ENCODE measurements at regions not wholly inside any gene's neighbourhood (a gene's known extent, or its start where the extent isn't known, plus 50 kb on each side); places are given as distances from the start of the nearest gene placed in this dataset.
A peak's percentile ranks its signal among the peaks of the same experiment; 100 is the strongest.

- DNase-seq (ENCODE audit: low read depth) (no peak), FAIRE-seq (no peak)
- H3K27me3 ChIP-seq (ENCODE audit: insufficient read depth, low read length): no peaks in the 10 kb centered on the region
- H3K9me3 ChIP-seq (ENCODE audit: insufficient read depth, low read depth, low read length): no peaks in the 10 kb centered on the region
- Mint-ChIP-seq H3K4me3 (ENCODE audit: unreplicated experiment) (no peak overlapping the region), H3K4me1 (ENCODE audit: low read depth, unreplicated experiment) (peaks cover 3% of the 10 kb centered on the region), H3K36me3 (ENCODE audit: low read depth, unreplicated experiment) (no peaks in the 10 kb centered on the region), H3K27me3 (ENCODE audit: low read depth, unreplicated experiment) (peaks cover 36% of the 10 kb centered on the region), H3K27ac (ENCODE audit: unreplicated experiment) (no peak overlapping the region), H3K9me3 (ENCODE audit: unreplicated experiment) (peaks cover 4% of the 10 kb centered on the region)
- no peak overlapping the region for H3K4me3 ChIP-seq (ENCODE audit: insufficient read depth, low read depth, low read length)
- no peaks in the 10 kb centered on the region for H3K79me2 ChIP-seq (ENCODE audit: insufficient read depth, low read length)
- no peak overlapping the region for H2AFZ ChIP-seq (ENCODE audit: low read depth, low read length)
- no peak overlapping the region for H3K4me2 ChIP-seq (ENCODE audit: low read length)
- no peaks in the 10 kb centered on the region for H4K20me1 ChIP-seq (ENCODE audit: insufficient read depth, low read length)
- no peak overlapping the region for H3K9ac ChIP-seq (ENCODE audit: low read length)
- H3K36me3 ChIP-seq (ENCODE audit: insufficient read depth, low read length): no peaks in the 10 kb centered on the region
- TF ChIP-seq CTCF (IDR thresholded peaks at IDR 0.05; ENCODE audit: insufficient read depth, low read depth, low read length): no peak
- TF ChIP-seq EZH2 (IDR thresholded peaks at IDR 0.05; ENCODE audit: insufficient read depth, low read length): no peak
- no peak overlapping the region for H3K27ac ChIP-seq (ENCODE audit: low read depth, low read length)
- peaks cover 6% of the 10 kb centered on the region for H3K4me1 ChIP-seq (ENCODE audit: insufficient read depth, low read length)
These were observed 331.4 kb upstream of the CDH5 start for GRCh38 chr16:66035096-66035495.

- Histone ChIP-seq H3K79me2 (ENCODE audit: insufficient read depth, low read length) (no peaks in the 10 kb centered on the region), H3K27me3 (ENCODE audit: insufficient read depth, low read length) (no peaks in the 10 kb centered on the region), H3K36me3 (ENCODE audit: insufficient read depth, low read length) (no peaks in the 10 kb centered on the region), H3K4me2 (ENCODE audit: low read length) (no peak overlapping the region), H3K27ac (ENCODE audit: low read depth, low read length) (no peak overlapping the region), H3K9me3 (ENCODE audit: insufficient read depth, low read depth, low read length) (no peaks in the 10 kb centered on the region), H3K4me3 (ENCODE audit: insufficient read depth, low read depth, low read length) (no peak overlapping the region), H3K9ac (ENCODE audit: low read length) (no peak overlapping the region), H3K4me1 (ENCODE audit: insufficient read depth, low read length) (peaks cover 18% of the 10 kb centered on the region), H2AFZ (ENCODE audit: low read depth, low read length) (no peak overlapping the region), H4K20me1 (ENCODE audit: insufficient read depth, low read length) (no peaks in the 10 kb centered on the region)
- TF ChIP-seq EZH2 (IDR thresholded peaks at IDR 0.05; ENCODE audit: insufficient read depth, low read length): no peak
- H3K27ac Mint-ChIP-seq (ENCODE audit: unreplicated experiment): no peak overlapping the region
- H3K27me3 Mint-ChIP-seq (ENCODE audit: low read depth, unreplicated experiment): peaks cover 27% of the 10 kb centered on the region
- DNase-seq (ENCODE audit: low read depth): no peak
- no peaks in the 10 kb centered on the region for H3K36me3 Mint-ChIP-seq (ENCODE audit: low read depth, unreplicated experiment)
- H3K4me1 Mint-ChIP-seq (ENCODE audit: low read depth, unreplicated experiment): peaks cover 18% of the 10 kb centered on the region
- no peak overlapping the region for H3K4me3 Mint-ChIP-seq (ENCODE audit: unreplicated experiment)
- peaks cover 7% of the 10 kb centered on the region for H3K9me3 Mint-ChIP-seq (ENCODE audit: unreplicated experiment)
- no peak for FAIRE-seq
These were observed 333.6 kb upstream of the CDH5 start for GRCh38 chr16:66032841-66033240.

- no peaks in the 10 kb centered on the region for H3K36me3 Mint-ChIP-seq (ENCODE audit: low read depth, unreplicated experiment)
- H3K27ac Mint-ChIP-seq (ENCODE audit: unreplicated experiment): peak overlapping the region; percentile 12
- FAIRE-seq (no peak), DNase-seq (ENCODE audit: low read depth) (peak; percentile 71)
- H3K4me2 ChIP-seq (ENCODE audit: low read length): no peak overlapping the region
- H3K4me3 ChIP-seq (ENCODE audit: insufficient read depth, low read depth, low read length): no peak overlapping the region
- H3K4me1 ChIP-seq (ENCODE audit: insufficient read depth, low read length): peaks cover 12% of the 10 kb centered on the region
- no peak overlapping the region for H3K9ac ChIP-seq (ENCODE audit: low read length)
- no peak overlapping the region for H2AFZ ChIP-seq (ENCODE audit: low read depth, low read length)
- no peaks in the 10 kb centered on the region for H3K27me3 ChIP-seq (ENCODE audit: insufficient read depth, low read length)
- H3K79me2 ChIP-seq (ENCODE audit: insufficient read depth, low read length): no peaks in the 10 kb centered on the region
- H3K4me1 Mint-ChIP-seq (ENCODE audit: low read depth, unreplicated experiment): peaks cover 18% of the 10 kb centered on the region
- no peak overlapping the region for H3K27ac ChIP-seq (ENCODE audit: low read depth, low read length)
- no peaks in the 10 kb centered on the region for H3K9me3 ChIP-seq (ENCODE audit: insufficient read depth, low read depth, low read length)
- H3K9me3 Mint-ChIP-seq (ENCODE audit: unreplicated experiment): peaks cover 7% of the 10 kb centered on the region
- peaks cover 32% of the 10 kb centered on the region for H3K27me3 Mint-ChIP-seq (ENCODE audit: low read depth, unreplicated experiment)
- H3K4me3 Mint-ChIP-seq (ENCODE audit: unreplicated experiment): no peak overlapping the region
- no peaks in the 10 kb centered on the region for H3K36me3 ChIP-seq (ENCODE audit: insufficient read depth, low read length)
- H4K20me1 ChIP-seq (ENCODE audit: insufficient read depth, low read length): no peaks in the 10 kb centered on the region
- TF ChIP-seq CTCF (IDR thresholded peaks at IDR 0.05; ENCODE audit: insufficient read depth, low read depth, low read length) (no peak), EZH2 (IDR thresholded peaks at IDR 0.05; ENCODE audit: insufficient read depth, low read length) (no peak)
These were observed 336.5 kb upstream of the CDH5 start for GRCh38 chr16:66030036-66030435.
